IPS-18c (cell line): ENCODE measurements at regions not wholly inside any gene's neighbourhood (a gene's known extent, or its start where the extent isn't known, plus 50 kb on each side); places are given as distances from the start of the nearest gene placed in this dataset.

Experiments
- H3K4me3 ChIP-seq: 2 replicates; pipeline ENCODE4 v1.7.0; 2013; ENCODE audit warnings: low read depth, mild to moderate bottlenecking, low read length, moderate library complexity; ENCODE audit not compliant: insufficient read depth
- H3K9me3 ChIP-seq: one replicate; pipeline ENCODE4 v1.6.1; 2013; ENCODE audit warnings: mild to moderate bottlenecking, low read length, moderate library complexity; ENCODE audit not compliant: control insufficient read depth, insufficient read depth

DNA sequence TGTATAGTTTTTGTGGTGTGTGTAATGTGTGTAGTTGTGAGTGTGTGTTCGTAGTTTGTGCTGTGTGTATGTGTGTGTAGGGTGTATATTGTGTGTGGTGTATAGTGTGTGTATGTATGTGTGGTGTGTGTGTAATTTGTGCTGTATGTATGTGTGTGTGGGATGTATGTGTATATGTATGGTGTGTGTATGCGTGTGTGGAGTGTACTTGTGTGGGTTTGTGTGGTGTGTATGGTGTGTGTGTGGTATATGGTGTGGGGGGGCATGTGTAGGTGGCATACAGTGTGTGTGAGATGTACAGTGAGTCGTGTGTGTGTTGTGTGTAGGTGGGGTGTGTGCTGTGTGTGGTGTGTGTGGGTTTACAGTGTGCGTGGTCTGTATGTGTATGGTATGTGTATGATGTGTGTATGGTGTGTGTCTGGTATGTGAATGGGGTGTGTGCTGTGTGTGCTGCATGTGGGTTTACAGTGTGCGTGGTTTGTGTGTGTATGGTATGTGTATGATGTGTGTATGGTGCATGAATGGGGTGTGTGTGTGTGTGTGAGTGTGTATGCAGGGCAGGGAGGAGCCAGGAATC lies 125.2 kb downstream of the GADD45G start:
- no peak overlapping the region for H3K4me3 ChIP-seq
- peaks cover 2% of the 10 kb centered on the region for H3K9me3 ChIP-seq

DNA sequence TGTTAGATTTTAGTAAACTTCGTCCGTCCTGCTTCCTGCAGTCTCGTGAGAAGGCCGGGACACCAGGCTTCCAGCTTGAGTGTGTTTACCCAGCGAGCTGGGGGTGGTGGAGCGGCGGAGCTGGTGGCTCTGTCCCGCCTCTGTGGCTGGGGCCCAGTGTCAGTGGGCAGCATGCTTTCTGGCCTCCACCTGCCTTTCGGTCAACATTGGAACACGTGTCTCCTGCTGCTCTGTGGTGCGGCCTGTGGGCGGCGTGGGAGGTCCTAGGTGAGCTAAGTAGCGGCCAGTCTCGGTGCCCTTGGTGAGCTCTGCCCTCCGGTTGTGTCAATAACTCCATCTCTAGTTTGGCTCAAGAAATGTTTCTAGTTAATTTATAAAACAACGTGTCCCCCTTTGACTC lies 125.9 kb downstream of the GADD45G start:
- H3K4me3 ChIP-seq = no peak overlapping the region
- peaks cover 2% of the 10 kb centered on the region for H3K9me3 ChIP-seq

DNA sequence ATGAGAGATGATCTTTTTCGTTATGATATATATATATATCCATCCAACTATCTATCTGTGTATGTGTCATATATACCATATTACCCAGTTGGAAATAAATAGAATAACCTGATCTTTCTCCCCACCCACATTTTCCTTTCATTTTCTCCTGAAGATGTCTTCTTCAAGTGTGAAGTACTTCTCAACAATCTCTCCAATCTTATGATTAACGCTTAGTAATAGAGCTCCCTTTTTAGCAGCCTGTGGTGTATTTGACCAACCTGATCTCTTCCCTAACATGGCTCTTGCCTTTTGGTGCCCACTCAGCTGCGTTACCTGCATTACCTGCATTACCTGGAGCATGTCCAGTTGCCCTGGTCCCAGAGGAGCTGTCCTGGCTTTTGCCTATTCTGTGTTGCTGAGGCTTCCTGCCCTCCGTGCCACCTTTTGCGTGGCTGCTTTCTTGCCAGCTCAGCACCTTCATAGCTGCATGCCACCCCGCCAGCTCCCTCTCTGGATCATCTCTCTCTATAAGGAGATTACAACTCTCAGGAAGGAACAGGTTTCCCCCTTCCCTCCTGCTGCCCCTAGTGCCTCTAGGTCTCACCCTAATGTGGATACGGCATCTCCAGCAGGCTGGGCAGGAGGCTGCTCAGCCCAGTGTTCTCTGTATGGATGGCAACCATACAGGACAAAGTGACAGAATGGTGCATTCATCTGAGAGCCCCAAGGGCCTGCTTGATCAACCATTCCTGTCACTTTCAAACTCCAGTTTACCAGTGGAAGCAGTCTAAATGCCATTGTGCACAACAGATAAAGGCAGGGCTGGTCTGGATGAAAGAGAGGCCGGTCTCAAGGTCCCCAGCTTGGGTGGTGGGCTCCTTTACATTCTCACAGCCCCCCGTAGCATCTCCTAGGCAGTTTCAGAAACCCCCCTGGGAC lies 126.7 kb downstream of the GADD45G start:
- peaks cover 2% of the 10 kb centered on the region for H3K9me3 ChIP-seq
- no peak overlapping the region for H3K4me3 ChIP-seq

DNA sequence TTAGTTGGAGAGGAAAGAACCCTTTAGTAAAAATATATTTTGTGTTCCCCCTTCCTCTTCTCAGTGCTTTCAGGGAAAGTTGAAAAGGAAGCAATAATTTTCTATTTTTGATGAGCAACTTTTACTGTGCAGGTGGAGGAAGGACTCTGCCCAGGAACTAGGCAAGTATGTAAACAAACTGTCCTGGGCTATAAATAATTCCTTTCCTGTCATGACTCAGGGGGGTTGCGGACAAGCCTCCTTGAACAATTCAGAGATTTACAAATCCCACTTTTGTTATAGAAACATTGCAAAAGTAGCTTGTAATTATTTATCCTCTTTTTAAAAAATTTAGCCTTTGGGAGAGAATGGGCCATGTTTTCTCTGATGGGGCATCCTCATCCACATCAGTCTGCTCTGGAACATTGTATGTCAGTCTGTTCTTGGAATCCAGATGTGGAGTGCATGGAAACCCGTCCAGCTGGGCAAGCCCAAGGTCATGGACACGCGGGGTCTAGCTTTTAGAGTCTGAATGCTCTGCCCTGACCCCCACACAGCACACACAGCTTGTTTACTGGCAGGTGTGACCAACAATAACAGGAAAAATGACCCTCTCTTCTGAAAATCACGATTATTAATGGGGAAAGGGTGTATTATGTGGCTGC lies 127.6 kb downstream of the GADD45G start:
- Histone ChIP-seq H3K4me3 (no peak overlapping the region), H3K9me3 (peaks cover 2% of the 10 kb centered on the region)

DNA sequence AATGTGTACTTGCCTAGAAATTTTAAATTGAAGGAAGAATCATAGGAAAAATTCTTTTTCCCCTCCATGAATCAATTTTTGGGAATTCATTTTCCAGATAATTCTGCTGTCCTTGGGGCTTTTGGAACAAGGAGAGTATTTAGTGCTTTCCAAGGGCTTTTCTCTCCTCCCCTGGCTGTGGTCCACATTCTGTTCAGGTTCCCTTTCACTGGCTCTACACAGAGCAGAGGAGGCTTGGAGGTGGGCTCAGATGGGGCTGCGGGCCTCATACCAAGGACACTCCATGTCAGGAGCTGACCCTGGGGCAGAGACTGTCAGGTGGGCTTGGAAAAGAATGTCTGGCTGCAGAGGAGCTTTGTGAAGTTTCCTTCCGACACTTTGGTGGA lies 128.1 kb downstream of the GADD45G start:
- Histone ChIP-seq H3K4me3 (no peak overlapping the region), H3K9me3 (peaks cover 2% of the 10 kb centered on the region)

DNA sequence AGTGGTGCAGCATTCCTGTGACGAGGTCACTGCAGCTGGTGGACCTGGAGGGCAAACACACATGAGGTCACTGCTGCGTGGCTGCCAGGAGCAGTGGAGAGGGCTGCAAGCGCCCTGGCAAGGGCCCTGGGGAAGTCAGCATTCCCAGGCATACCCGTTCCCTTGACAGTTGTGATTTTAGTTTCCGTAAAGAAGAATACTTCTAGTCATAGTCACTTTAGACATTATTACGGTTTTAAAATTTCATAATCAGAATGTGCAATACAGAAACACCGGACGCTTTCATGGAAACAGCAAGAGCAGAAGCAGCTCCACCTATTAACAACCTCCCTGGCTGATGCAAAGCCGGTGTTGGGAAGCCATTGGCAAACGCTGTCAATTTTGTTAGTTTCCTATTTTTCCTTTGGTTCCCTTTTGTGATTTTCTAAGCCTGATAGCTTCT lies 129.8 kb downstream of the GADD45G start:
- no peak overlapping the region for H3K4me3 ChIP-seq

DNA sequence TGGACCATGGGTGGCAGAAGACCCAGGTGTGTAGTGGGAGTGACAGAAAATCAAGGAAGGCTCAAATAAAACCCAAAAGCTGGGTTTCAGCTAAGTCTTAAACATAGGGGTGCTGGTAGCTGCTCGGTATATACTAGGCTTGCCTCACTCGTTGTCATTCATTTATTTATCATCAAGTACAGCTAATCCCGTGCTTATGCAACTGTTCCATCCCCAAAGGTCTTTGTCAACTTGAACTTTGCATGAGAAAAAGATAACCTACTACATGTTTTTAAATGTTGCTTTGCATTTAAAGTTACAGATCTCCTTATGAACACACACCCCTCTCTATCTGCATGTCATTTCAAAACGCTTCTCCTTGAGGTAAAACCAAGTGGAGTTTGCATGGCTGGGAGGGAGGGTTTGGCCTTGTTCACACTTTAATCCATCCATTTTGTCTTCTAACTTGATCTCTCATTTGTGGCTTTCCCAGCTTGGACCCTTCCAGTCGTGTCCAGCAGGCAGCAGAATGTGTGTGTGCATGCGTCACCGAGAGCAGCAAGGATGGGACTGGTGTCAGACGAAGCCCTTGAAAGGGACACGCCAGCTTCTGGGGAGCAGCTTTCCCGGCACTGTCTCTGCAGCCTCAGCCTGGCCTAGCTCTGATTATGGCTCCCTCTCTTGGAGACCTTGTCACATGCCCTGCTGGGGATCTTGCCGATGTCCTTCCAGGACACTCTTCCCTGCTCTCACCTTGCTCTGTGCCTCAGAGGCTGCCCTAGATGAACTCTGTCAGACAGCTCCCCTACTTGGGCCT lies 133.5 kb downstream of the GADD45G start:
- Histone ChIP-seq H3K9me3 (peaks cover 2% of the 10 kb centered on the region), H3K4me3 (no peak overlapping the region)

More for the DNA sequence above, 129.8 kb downstream of the GADD45G start:
- peaks cover 2% of the 10 kb centered on the region for H3K9me3 ChIP-seq

DNA sequence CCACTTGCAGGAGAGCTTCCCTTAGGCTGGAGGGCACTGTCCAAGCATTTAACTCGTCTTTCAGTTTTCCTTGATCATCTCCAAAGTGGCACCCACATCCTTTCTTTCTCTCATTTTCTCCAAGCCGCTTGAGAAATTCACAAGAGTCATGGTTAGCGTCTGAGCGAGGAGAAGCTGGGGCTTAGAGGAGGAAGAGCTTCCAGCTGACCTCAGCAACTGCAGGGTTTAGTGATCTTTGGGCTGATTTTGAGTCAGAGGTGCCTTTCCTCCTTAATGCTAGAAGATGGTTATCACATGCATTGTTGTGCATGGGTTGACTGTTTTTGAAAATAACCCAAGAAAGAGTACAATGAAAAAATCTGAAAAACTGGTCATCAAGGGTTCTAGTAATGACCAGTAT lies 134.7 kb downstream of the GADD45G start:
- no peak overlapping the region for H3K4me3 ChIP-seq
- peaks cover 2% of the 10 kb centered on the region for H3K9me3 ChIP-seq

DNA sequence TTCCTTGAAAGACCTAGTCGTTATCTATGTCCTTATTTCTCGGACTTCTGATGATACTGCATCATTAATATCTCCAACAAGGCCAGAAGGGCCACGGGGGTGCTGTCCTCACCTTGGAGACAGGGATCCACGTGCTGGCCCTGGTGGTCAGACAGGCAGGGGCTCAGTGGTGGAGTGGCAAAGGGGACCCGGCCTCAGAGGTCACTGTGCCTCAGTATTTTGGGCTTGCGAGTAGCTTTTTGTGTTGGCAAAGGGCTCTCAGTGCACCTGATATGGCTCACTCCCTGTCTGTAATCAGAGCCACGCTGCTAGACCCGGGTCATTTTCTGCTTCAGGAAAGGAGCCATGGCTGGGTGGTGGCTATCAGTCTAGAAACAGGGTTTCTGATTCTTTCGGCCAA lies 135.1 kb downstream of the GADD45G start:
- H3K4me3 ChIP-seq = no peak overlapping the region

DNA sequence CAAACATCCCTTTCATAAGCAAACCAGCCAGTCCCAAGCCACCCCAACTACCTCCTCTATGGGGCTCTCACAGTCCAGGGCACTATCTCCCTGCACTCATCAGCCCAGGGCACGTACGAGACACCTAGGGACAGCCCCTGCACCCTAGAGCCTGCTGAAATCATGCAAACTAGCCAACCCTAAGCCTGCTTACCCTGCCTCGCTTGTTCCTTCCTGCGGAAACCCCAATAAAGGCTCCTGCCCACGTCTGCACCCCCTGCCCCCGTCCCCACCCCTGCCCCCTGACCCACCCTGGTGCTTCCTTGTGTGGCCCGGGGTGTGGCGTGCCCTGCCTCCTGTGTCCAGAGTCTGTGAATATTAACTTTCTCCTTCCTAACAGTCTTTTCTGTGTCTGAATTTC lies 135.9 kb downstream of the GADD45G start:
- no peak overlapping the region for H3K4me3 ChIP-seq

More for the DNA sequence above, 135.1 kb downstream of the GADD45G start:
- H3K9me3 ChIP-seq = peaks cover 2% of the 10 kb centered on the region

DNA sequence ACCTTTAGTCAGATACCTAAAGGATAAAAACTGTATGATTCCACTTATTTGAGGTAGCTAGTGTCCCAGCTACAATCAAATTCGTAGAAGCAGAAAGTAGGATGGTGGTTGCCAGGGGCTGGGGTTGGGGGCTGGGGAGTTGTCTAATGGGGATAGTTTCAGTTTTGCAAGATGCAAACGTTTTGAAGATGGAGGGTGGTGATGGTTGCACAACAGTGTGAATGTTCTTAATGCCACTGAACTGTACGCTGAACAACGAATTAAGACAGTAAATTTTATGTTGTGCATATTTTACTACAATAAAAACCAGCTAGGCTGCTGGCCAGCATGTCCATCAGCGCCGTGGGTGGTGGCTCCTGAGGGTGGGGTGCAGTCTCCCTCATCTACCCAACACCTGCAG lies 137.8 kb downstream of the GADD45G start:
- no peaks in the 10 kb centered on the region for H3K9me3 ChIP-seq

More for the DNA sequence above, 135.9 kb downstream of the GADD45G start:
- H3K9me3 ChIP-seq = peaks cover 2% of the 10 kb centered on the region

DNA sequence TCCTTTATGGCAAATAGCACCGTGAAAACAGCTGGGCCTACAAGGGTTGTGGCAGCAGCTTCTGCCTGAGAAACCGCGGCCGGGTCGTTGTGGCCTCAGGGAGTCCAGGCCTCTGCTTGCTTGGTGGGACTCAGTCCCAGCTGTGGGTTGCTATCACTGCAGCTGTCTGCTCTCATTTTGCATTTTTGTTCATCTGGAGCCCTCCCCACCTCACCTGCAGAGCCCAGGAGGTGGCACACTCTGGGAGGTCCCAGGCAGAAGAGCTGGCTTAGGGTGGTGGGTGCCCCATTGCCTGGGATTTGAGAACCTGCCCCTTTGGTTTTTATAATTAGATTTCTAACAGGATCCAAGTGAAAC lies 138.4 kb downstream of the GADD45G start:
- H3K9me3 ChIP-seq = no peaks in the 10 kb centered on the region
- H3K4me3 ChIP-seq = no peak overlapping the region

More for the DNA sequence above, 137.8 kb downstream of the GADD45G start:
- no peak overlapping the region for H3K4me3 ChIP-seq

DNA sequence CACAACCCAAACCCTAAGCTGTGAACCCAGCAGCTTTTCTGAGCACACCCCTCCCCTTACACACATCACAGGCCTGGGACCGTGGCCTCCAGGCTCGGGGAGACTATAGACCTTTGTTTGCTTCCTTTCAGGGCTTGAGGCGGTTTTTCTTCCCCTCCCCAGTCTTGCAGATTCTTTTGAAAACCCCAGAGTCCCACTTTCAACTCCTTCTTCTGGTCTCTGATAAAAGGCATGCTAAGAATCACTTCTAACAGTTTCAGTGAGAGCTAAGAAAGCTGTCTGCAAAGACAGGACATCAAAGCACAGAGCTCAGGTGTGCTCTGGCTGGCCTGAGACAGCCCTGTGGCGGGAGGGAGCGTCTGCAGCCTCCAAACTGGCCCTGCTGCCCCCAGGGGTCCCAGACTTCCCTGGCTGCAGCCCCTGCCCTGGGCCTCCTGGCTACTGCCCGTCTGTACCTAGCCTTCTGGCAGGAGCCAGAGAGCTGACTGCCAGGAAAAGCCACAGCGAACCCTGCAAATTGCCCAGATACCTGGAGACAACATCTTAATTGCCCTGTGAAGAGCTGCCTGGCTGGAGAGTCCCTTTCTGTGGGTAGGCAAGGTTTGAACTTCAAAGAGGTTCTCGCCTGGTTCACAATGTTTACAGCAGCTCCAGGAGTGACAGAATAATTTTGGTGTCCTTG lies 138.9 kb downstream of the GADD45G start:
- Histone ChIP-seq H3K9me3 (no peaks in the 10 kb centered on the region), H3K4me3 (no peak overlapping the region)

DNA sequence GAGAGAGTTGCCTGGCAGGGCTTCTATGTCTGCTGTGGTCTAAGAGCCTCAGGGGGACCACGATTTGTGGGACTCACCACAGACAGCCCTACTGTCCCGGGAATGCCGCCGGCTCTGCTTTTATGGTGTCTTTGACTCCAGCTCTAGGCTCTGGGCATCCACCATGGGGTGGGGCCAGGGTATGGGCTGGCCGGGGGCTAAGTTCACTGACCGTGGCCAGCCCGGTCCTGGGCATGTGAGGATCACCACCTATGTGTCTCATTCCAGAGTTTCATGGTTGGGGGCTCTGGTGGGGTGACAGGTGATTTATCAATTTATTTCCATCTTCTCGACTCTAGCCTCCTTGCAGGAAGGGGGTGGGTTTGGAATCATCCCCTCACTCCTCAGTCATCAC lies 139.4 kb downstream of the GADD45G start:
- Histone ChIP-seq H3K9me3 (no peaks in the 10 kb centered on the region), H3K4me3 (no peak overlapping the region)

DNA sequence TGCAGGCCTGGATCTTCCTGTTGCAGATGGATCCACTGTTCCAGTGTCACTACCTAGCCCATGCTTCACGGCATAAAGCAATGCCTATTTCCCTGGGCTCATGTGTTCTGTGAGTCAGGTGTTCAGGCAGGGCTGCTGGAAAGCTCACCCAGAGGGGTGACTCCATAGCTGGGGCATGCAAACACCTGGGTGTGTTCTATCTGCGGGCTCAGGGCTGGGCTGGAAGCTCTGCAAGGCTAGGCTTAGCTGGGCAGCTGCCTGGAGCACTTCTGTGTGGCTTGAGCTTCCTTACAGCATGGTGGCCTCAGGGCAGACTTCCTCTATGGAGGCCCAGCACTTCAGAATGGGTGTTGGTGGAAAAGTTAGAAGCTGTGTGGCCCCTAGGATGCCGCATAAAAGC lies 139.9 kb downstream of the GADD45G start:
- no peak overlapping the region for H3K4me3 ChIP-seq
- no peaks in the 10 kb centered on the region for H3K9me3 ChIP-seq

DNA sequence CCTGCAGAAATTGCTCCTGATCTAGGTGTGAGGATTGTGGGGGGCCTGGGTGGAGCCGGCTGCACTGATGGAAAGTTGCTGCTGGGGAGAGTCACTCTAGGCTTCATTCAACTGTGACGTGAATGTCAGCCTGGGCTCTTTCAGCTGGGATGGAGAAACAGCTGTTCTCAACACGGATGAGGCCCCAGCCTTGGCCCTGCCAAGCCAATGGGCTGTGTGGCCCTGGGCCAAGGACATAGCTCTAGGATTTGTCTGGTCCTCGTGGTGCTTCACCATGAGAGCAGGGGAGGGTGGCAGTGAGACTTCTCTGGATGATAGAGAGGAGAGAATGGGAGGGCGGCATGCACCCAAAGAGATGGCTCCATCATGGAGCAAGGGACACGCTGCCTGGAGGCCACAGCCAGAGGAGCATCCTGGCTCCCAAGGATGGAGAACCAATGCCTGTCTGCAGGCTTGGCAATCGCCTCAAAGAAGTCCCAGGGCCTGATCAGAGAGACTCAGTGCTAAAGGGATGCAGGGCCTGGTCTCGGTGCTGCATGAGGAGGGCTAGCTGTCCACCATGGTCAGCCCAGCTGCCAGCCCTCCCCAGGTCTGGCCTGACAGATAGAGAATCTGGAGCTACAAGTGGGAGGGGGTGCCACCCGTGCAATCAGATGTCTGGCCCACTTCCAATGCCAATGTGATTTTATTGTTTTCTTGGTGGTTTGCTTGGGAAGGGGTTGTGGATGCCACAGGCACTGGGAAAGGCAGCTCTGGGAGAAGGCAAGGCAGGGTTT lies 141.0 kb downstream of the GADD45G start:
- H3K4me3 ChIP-seq = no peak overlapping the region
- no peaks in the 10 kb centered on the region for H3K9me3 ChIP-seq
